GM21717 (cell line): ENCODE measurements at regions not wholly inside any gene's neighbourhood (a gene's known extent, or its start where the extent isn't known, plus 50 kb on each side); places are given as distances from the start of the nearest gene placed in this dataset.
"Not testable (repeated sequence)": the region's sequence is repeated elsewhere in the genome, so short reads cannot be mapped to it uniquely, and the experiment has no call there.

Source experiments
- ATAC-seq: cut with Tn5 transposase; IDR thresholded peaks from one replicate; pipeline ENCODE4 v1.9.1; 2021; ENCODE audit warnings: mild to moderate bottlenecking, moderate library complexity; ENCODE audit not compliant: unreplicated experiment

DNA sequence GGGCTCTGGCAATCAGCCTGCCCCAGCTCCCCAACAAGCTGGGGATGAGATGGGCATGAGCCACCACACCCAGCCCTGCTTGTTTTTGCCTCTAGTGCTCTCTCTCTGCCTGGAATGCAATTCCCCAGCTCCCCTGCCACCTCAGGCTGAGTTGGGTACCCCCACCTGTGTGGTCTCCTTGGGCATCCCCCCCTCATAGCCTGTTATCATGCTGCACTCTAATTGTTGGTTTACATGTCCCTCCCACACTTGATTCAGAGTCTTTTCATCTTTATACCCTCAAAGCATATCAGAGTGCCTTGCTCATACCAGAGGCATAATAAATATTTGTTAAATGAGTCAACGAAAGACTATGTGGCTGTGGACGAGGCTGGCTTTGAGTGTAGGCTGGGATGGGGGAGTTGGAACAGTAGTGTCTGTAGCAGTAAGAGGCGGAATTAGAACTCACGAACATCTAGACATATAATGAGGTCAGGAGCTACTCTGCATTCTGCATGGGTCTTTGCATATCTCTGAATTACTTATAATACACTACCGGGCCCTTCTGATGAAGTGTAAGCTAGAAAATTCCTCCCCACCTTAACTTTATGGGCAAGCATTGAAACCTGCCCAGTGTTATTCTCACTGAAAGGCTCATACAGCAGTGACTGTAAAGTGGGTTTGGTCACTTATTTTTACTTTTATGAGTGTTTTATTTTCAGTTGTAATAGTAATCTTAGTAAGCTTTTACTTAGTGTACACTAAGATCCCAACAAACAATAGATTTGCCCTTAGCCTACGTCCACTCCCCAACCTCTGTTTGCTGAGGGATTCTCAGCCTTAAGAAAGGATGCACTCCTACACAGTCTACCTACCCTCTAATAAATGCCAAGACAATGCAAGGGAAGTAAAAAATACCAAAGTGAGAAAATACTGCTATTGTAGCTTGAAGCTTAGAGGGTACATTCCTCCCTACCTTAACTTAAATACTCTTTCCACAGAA lies 58.7 kb downstream of the EDN1 start:
- ATAC-seq = no peak

DNA sequence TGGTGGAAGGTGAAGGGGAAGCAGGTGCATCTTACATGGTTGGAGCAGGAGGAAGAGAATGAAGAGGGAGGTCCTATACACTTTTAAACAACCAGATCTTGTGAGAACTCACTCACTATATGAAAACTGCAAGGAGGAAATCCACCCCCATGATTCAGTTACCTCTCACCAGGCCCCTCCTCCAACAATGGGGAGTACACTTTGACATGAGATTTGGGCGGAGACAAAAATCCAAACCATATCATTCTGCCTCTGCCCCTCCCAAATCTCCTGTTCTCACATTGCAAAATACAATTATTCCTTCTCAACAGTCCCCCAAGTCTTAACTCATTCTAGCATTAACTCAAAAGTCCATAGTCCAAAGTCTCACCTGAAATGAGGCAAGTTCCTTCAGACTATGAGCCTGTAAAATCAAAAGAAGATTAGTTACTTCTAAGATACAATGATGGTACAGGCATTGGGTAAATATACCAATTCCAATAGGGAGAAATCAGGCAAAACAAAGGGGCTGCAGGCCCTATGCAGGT lies 60.5 kb downstream of the EDN1 start:
- no peak for ATAC-seq

DNA sequence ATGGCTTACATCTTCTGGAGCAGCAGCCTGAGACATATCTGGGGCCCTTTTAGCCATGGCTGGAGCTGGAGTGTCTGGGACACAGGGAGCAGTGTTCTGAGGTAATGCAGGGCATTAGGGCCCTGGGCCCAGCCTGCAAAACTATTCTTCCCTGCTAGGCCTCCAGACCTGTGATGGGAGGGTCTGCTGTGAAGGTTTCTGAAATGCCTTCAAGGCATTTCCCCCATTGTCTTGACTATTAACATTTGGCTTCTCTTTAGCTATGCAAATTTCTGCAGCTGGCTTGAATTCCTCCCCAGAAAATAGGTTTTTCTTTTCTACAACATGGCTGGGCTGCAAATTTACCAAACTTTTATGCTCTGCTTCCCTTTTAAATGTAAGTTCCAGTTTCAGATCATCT lies 61.5 kb downstream of the EDN1 start:
- ATAC-seq = no peak

GRCh38 chr6:12353731-12354130 lies 63.6 kb downstream of the EDN1 start:
- ATAC-seq = no peak

GRCh38 chr6:12354499-12354898 lies 64.3 kb downstream of the EDN1 start:
- no peak for ATAC-seq

DNA sequence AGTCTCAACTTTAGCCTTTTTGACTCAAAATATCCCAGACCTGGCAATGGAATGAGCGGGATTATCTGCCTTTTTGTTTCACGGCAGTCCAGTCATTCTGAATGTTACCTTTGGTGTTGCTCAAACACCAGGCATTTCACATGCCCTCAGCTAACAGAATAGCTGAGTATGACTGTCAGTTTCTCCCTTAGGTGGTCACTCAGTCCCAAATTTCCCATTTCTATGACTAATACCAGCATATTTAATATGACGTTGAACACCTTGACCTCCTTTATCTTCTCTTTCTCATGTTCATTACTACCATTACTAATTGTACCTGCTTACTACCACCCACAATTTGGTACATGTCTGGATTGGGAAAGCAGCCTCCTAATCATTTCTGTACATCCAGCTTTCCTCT lies 65.2 kb downstream of the EDN1 start:
- ATAC-seq = no peak

- no peak for ATAC-seq
These were observed 66.3 kb downstream of the EDN1 start for GRCh38 chr6:12356431-12356830.

- ATAC-seq = peak; percentile 56
These were observed 67.1 kb downstream of the EDN1 start for GRCh38 chr6:12356983-12357972.

GRCh38 chr6:12359036-12359435 lies 68.9 kb downstream of the EDN1 start:
- no peak for ATAC-seq

GRCh38 chr6:12361042-12361765 lies 71.0 kb downstream of the EDN1 start:
- ATAC-seq = no peak

- not testable (repeated sequence) for ATAC-seq
These were observed 73.1 kb downstream of the EDN1 start for GRCh38 chr6:12363277-12363650.

- peak; percentile 58 for ATAC-seq
These were observed 73.7 kb downstream of the EDN1 start for GRCh38 chr6:12363651-12364381.

DNA sequence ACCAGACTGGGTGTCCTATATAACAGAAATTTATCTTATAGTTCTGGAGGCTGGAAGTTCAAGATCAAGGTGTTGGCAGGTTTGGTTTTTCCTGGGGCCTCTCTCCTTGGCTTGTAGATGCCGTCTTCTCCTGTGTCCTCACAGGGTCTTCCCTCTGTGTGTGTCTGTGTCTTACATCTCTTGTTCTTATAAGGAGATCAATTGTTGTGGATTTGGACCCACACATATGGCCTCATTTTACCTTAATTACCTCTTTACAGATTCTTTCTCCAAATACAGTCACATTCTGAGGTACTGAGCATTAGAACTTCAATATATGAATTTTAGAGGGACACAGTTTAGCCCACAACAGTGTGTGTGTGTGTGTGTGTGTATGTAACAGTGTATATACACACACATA lies 74.5 kb downstream of the EDN1 start:
- no peak for ATAC-seq

- ATAC-seq = no peak
These were observed 76.6 kb downstream of the EDN1 start for GRCh38 chr6:12366731-12367130.

GRCh38 chr6:12367412-12367811 lies 77.3 kb downstream of the EDN1 start:
- no peak for ATAC-seq

- no peak for ATAC-seq
These were observed 79.2 kb downstream of the EDN1 start for GRCh38 chr6:12369355-12369754.

DNA sequence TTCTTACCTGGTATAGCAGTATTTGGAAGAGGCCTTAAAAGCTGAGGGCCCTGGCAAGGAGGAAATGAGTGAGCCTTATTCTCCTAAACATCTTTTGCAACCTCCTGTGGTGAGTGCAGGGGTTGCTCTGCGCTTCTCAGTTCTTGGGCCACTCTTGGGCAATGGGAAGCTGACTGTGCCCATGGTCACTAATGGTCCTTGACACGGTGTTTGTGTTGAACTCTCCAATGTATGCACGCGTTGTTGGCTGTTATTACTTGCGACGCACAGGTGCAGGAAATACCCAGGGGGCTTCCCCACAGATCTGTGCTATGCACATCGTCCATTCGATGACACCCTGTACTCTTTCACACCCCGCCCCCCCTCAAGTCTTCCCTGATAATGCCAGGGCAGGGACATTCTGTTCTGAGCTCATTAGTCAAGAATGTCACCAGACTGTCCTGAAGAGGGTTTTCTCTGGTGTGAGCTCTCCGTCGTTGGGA lies 79.7 kb downstream of the EDN1 start:
- ATAC-seq = peak; percentile 75

DNA sequence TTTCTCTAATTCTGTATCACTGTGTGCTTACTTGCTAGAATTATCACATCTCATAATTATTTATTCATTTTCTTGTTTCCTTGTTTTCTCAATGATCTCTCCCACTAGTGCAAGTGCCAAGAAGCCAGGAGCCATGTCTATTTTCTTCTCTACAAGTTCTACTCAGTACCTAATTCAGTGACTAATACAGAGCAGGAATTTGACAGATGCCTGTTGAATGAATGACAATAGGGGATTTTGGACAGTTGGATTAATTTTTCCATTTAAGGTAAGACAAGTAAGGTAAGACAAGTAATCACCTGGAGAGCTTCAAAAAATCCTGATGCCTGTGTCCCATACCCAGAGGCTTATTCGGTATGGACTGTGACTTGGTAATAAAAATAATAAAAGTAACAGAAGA lies 81.0 kb downstream of the EDN1 start:
- no peak for ATAC-seq

DNA sequence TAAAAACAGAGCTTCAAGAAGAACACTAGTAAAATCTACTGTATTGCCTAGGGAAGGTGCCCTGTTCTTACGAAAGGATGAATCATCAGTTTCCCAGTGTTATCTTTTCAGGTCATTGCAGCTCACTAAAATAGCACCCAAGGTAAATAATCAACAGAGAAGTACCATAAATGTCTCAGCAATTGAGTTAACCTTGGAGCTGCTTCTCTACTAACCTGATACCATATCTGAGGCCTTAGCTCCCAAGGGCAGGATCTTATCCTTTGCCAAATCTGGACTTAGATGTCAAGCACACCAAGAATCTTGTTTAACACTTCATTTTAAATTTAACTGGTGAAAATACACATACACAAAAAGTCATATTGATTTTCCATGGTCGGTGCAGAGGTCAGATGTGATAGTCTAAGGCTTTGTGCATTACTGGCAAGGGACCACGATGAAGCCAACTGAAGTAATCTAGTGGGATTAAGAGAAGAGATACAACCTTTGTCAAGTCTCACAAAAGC lies 81.5 kb downstream of the EDN1 start:
- no peak for ATAC-seq

DNA sequence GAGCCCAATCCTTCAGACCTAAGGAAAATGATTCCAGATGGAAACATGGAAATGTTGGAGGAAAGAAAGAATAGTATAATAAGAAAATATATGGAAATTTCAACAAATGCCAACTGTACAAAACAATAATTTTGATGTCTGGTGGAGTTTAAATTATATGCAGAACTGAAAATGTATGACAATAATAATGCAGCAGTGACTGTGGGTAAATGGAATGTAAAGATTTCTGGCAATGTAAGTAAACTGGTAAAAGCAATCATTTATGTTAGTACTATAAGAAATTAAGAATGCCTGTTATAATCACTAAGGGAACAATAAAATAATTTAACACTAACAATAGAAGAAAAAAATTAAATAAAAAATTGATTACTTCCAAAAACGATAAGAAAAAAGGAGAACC lies 89.0 kb downstream of the EDN1 start:
- no peak for ATAC-seq
